NCI-H774 (cell line): ENCODE measurements at regions not wholly inside any gene's neighbourhood (a gene's known extent, or its start where the extent isn't known, plus 50 kb on each side); places are given as distances from the start of the nearest gene placed in this dataset.

ENCODE experiments used
- DNase-seq: peaks from one replicate; lab custom pipeline; 2025; lab: John Stamatoyannopoulos, UW

GRCh38 chr7:22911889-22912288, 89.2 kb upstream of the TOMM7 start:
- DNase-seq = no peak

DNA sequence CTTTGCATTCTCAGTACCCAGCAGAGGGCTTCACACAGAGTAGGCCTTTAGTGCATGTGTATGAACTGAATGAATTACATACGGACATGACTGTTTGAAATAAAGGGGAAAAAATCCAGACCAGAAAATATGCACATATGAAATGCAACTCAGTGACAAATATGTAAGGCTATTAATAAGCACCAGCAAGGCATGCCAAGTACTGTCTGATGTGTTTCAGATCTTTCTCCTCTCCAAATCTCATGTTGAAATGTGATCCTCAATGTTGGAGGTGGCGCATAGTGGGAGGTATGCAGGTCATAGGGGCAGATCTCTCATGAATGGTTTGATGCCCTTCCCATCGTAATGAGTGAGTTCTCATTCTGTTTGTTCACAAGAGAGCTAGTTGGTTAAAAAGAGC, 87.3 kb upstream of the TOMM7 start:
- no peak for DNase-seq

DNA sequence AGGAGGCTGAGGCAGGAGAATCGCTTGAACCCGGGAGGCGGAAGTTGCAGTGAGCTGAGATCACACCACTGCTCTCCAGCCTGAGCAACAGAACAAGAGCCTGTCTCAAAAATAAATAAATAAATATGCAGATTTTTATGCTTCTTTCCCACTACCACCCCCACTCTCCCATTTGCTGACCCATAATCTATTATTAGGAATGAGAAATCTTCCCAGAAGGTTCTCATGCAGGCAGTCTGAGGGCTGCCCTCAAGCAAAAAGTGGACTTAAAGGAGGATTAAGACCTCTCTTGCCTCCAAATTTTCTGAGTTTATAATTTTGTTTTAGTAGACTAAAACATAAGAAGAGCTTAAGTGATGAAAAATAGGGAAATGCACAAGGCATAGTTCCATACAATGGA, 85.2 kb upstream of the TOMM7 start:
- no peak for DNase-seq

- DNase-seq = no peak
Measured at GRCh38 chr7:22900784-22901183, 78.1 kb upstream of the TOMM7 start.

DNA sequence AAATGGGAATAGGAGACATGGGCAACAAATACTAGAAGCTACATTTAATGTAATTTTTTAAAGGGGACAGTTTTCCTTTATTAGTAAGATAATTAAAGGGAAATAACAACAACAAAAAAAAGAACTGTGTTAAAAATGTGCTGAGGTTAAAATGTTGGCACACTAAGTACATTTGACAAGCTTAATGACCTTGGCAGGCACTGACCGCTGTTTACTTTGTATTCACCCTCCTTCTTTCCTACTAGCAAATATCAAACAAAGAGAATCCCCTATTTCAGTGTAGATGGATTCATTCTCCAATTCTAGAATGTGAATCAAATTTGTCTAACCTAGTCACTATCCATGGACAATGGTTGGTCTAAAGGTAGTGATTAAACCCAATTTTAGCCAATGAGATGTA, 77.5 kb upstream of the TOMM7 start:
- peak; percentile 22 for DNase-seq

DNA sequence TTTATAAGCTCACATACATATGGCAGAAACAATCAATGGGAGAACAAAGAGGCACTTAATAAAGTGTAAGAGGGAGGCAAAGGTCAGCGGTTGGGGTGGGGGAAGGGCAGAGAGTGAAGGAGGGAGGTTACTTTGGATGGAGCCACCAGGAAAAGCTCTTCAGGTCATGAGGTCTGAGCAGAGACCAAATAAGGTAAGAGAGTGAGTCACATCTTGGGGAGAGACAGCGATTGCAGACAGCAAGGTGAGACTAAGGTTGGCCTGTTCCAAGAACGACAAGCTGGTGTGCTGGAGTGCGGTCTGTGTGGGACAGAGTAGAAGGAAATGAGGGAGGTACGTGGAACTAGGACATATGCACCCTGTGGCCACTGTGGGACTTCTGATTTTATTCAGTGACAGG, 74.3 kb upstream of the TOMM7 start:
- DNase-seq = no peak

GRCh38 chr7:22895828-22896165, 73.1 kb upstream of the TOMM7 start:
- DNase-seq = no peak

GRCh38 chr7:22895140-22895827, 72.6 kb upstream of the TOMM7 start:
- no peak for DNase-seq

- DNase-seq = no peak
Measured at GRCh38 chr7:22894546-22894945, 71.9 kb upstream of the TOMM7 start.

DNA sequence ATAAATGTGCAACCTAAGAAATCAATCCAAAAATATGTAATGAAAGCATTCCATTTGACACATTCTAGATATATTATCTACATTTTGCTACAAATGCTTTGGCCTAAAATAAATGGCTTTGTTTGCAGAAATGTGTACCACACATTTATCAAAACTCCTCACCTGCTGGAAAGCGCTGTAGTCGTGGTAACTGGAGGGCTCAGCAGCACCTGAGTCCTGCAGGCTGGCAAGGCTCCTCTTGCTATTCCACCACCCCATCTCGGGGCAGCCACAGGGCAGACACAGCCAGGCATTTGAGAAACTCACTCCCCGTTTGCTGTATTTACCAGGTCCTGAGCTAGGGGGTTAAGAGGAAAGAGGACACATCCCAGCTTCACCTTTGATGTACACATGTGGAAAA, 68.1 kb upstream of the TOMM7 start:
- no peak for DNase-seq

GRCh38 chr7:22885797-22886261, 63.2 kb upstream of the TOMM7 start:
- DNase-seq = no peak

DNA sequence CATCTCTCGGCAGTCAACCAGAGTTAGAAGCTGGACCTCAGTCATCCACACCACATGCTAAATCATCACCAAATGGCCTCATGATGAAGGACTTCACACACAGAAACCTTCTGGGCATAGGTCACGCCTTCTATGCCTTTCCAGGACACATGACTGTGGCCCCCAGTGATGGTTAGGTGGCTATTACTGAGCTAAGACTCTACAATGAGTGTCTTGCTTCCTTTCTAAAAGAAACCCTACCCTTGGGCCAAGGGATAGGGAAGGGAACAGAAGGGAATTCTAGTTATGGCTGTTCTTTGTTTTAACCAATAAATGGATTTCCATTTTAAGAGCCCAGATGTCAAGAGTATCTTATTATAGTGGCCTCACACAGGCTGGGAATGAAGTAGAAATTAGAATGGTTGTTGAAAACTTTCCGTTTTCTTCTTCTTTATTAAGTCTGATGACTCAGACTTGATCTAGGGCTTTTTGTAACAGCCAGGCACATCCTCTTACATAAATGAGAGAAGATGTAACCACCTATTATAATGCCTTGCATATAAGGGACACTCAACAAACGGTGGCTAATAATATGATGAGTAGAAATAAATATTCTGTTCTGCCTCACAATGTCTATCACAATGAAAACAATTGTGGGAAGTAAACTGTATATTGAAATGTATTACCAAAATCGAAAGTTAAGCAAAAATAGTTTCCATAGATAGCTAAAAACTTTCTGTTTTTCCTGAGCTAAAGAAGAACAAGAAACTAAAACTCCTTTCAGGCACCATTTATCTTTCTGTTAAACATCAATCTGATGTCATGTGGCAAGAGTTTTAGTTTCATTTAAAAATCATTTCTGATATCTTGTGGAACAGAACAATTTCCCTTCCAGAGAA, 62.5 kb upstream of the TOMM7 start:
- no peak for DNase-seq

GRCh38 chr7:22882106-22882505, 59.5 kb upstream of the TOMM7 start:
- DNase-seq = no peak

- DNase-seq = no peak
Measured at GRCh38 chr7:22879709-22880306, 57.2 kb upstream of the TOMM7 start.

GRCh38 chr7:22879280-22879679, 56.6 kb upstream of the TOMM7 start:
- DNase-seq = no peak

- DNase-seq = no peak
Measured at GRCh38 chr7:22876986-22877729, 54.5 kb upstream of the TOMM7 start.

DNA sequence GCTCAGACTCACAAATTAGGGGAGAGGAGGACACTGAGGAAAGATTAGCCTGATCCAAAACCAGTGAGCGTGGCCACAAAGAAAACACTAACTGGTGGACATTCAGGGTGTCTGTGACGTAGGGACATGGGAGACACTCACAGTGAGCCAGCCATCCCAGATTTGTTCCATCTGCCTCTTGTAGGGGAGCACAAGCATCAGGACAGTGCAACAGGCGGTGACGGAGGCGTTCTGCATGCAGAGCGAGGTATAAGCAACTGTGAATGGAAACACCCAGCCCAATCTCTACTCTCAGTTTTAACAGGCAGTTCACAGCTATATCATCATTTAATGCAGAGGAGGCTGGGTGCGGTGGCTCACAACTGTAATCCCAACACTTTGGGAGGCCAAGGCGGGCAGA, 52.8 kb upstream of the TOMM7 start:
- no peak for DNase-seq

GRCh38 chr7:22874904-22875303, 52.3 kb upstream of the TOMM7 start:
- DNase-seq = no peak
